PC-3 (cell line): ENCODE measurements at regions not wholly inside any gene's neighbourhood (a gene's known extent, or its start where the extent isn't known, plus 50 kb on each side); places are given as distances from the start of the nearest gene placed in this dataset.

Source experiments
- CTCF ChIP-seq: fragments of 300-600 bp; sonication (generic); conservative IDR thresholded peaks from 2 replicates; pipeline ENCODE4 v1.5.1; 2017; ENCODE audit warnings: antibody characterized with exemption, low read depth, mild to moderate bottlenecking, low read length
- EZH2 ChIP-seq: fragments of 300-600 bp; sonication (generic); IDR thresholded peaks from one replicate; pipeline ENCODE4 v1.6.1; 2017; ENCODE audit warnings: antibody characterized with exemption, mild to moderate bottlenecking, low read length; ENCODE audit not compliant: unreplicated experiment
- EZH2phosphoT487 ChIP-seq: fragments of 300-600 bp; sonication (generic); IDR thresholded peaks from 2 replicates; pipeline ENCODE4 v1.6.1; 2018; ENCODE audit warnings: mild to moderate bottlenecking, antibody characterized with exemption, low read length, borderline replicate concordance

- TF ChIP-seq CTCF: no peak
- TF ChIP-seq EZH2: no peak
- no peak for TF ChIP-seq EZH2phosphoT487
Measured at GRCh38 chr21:25081096-25081495, 526.2 kb downstream of the MRPL39 start.
